HUES48 (cell line): ENCODE measurements at regions not wholly inside any gene's neighbourhood (a gene's known extent, or its start where the extent isn't known, plus 50 kb on each side); places are given as distances from the start of the nearest gene placed in this dataset.
"Not testable (repeated sequence)": the region's sequence is repeated elsewhere in the genome, so short reads cannot be mapped to it uniquely, and the experiment has no call there.

Source experiments
- H3K27ac ChIP-seq: one replicate; pipeline ENCODE4 v1.7.0; 2013; ENCODE audit warnings: low read depth, low read length, inconsistent platforms
- H3K27me3 ChIP-seq: 2 replicates; pipeline ENCODE4 v1.6.1; 2013; ENCODE audit warnings: mild to moderate bottlenecking, low read length; ENCODE audit not compliant: control insufficient read depth, insufficient read depth
- H3K36me3 ChIP-seq: 2 replicates; pipeline ENCODE4 v1.6.1; 2013; ENCODE audit warnings: low read length; ENCODE audit not compliant: control insufficient read depth, insufficient read depth
- H3K4me1 ChIP-seq: 2 replicates; pipeline ENCODE4 v1.6.1; 2013; ENCODE audit warnings: mild to moderate bottlenecking, low read length; ENCODE audit not compliant: control insufficient read depth, insufficient read depth
- H3K4me3 ChIP-seq: 2 replicates; pipeline ENCODE4 v1.5.1; 2013; ENCODE audit warnings: mild to moderate bottlenecking, low read depth, low read length
- H3K9ac ChIP-seq: 2 replicates; pipeline ENCODE4 v1.6.1; 2013; ENCODE audit warnings: mild to moderate bottlenecking, low read depth, low read length, moderate library complexity
- H3K9me3 ChIP-seq: 2 replicates; pipeline ENCODE4 v1.6.1; 2013; ENCODE audit warnings: low read length; ENCODE audit not compliant: control insufficient read depth, insufficient read depth

DNA sequence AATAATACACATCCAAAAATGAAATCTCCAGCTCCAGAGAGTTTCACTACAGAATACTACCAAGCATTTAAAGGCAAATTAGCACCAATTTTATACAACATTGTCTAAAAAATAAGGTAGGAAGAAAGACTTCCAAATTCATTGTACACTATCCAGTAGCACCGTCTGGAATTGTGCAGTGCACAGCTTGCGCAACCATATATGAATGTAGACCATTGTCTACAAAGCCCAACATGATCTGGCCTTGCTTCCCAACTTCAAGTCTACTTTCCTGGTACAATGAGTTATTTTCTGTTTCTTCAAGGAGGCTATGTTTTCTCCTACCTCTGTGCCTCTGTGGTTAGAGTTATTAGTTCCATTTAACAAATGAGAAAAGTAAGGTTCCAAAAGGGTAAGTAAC is 115.4 kb upstream of the FOXK1 start:
- Histone ChIP-seq H3K36me3 (no peaks in the 10 kb centered on the region), H3K9ac (no peak overlapping the region), H3K4me1 (no peaks in the 10 kb centered on the region), H3K27ac (no peak overlapping the region), H3K9me3 (peaks cover 24% of the 10 kb centered on the region), H3K4me3 (no peak overlapping the region), H3K27me3 (no peaks in the 10 kb centered on the region)

DNA sequence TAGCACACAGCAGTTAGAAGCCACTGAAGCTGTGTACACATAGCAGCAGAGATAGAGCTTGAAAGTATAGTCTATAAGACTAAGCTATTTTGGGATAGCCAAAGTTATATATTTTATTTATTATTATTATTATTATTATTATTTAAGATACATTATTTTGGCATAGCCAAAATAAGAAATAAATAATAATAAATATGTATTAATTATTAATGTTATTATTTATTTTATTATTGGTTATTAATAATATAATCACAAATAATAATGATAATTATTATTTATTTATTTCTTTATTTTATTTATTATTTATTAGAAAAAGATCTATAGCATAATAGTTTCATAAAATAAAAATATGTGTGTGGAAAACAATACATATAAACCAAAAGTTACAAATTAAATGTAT is 107.2 kb upstream of the FOXK1 start:
- Histone ChIP-seq H3K9me3 (peaks cover 9% of the 10 kb centered on the region), H3K4me1 (no peaks in the 10 kb centered on the region), H3K36me3 (no peaks in the 10 kb centered on the region), H3K9ac (no peak overlapping the region), H3K27ac (no peak overlapping the region), H3K4me3 (no peak overlapping the region), H3K27me3 (no peaks in the 10 kb centered on the region)

DNA sequence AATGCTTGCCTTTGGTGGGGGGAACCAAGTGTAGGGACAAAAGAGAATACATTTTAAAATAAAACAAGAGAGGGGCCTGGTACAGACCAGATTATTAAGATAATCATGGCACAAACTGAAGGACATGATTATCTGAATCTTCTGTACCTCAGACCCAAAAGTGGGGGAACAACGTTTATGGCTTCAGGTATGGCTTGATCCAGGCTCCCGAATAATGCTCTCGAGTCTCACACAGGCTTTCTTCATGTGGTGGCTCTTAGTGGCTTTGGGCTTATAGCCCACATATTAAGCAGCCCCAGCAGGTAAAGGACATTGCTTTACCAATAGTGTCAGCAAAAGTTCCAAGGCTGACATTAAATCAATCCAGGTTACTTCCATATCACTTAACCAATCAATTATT is 106.8 kb upstream of the FOXK1 start:
- no peak overlapping the region for H3K4me3 ChIP-seq
- no peak overlapping the region for H3K27ac ChIP-seq
- no peaks in the 10 kb centered on the region for H3K4me1 ChIP-seq
- no peak overlapping the region for H3K9ac ChIP-seq
- H3K27me3 ChIP-seq = no peaks in the 10 kb centered on the region
- peaks cover 9% of the 10 kb centered on the region for H3K9me3 ChIP-seq
- H3K36me3 ChIP-seq = no peaks in the 10 kb centered on the region

DNA sequence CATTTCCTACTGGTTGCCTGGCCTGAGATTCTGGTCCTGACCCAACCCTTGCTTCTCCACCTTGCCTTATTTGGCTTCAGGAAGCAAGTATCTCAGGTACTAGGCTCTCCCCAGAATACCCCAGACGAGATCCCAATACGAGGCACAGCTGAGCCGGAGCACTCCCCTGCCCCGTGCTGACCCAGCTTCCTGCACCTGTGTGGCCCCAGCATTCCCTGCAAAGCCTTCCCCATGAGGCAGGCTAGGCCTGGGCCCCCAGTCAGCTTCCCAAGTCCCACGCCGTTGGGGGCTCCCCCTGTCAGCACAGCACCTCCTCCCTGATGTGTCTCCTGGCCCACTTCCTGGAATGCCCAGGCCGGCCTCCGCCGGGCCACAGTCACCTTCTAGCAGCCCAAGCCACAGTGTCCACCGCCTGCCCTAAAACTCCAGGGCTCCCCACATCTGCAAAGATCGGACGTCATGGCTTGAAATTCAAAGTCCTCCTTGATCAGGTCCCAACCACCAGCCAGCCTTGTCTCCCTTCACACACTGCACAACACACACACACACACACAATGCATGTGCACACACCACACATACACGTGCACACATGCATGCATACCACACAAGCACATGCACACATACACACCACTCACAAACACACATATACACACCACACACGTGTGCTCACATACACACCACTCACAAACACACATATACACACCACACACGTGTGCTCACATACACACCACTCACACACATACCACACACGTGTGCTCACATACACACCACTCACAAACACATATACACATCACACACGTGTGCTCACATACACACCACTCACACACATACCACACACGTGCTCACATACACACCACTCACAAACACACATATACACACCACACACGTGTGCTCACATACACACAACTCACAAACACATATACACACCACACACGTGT is 78.9 kb upstream of the FOXK1 start:
- Histone ChIP-seq H3K9me3 (no peaks in the 10 kb centered on the region), H3K4me3 (no peak overlapping the region), H3K27ac (no peak overlapping the region), H3K4me1 (no peaks in the 10 kb centered on the region), H3K9ac (no peak overlapping the region), H3K36me3 (no peaks in the 10 kb centered on the region), H3K27me3 (no peaks in the 10 kb centered on the region)

DNA sequence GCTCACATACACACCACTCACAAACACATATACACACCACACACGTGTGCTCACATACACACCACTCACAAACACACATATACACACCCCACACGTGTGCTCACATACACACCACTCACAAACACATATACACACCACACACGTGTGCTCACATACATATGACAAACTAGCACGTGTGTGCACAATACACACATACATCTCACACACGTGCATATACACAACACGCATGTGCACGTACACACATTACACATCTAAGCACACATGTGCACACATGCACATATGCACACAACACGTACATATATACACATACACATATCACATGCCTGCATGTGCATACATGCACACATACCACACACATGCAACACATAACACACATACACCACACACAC is 78.3 kb upstream of the FOXK1 start:
- Histone ChIP-seq H3K4me1 (no peaks in the 10 kb centered on the region), H3K27me3 (no peaks in the 10 kb centered on the region), H3K9ac (no peak overlapping the region), H3K27ac (no peak overlapping the region), H3K36me3 (no peaks in the 10 kb centered on the region), H3K9me3 (no peaks in the 10 kb centered on the region), H3K4me3 (no peak overlapping the region)

DNA sequence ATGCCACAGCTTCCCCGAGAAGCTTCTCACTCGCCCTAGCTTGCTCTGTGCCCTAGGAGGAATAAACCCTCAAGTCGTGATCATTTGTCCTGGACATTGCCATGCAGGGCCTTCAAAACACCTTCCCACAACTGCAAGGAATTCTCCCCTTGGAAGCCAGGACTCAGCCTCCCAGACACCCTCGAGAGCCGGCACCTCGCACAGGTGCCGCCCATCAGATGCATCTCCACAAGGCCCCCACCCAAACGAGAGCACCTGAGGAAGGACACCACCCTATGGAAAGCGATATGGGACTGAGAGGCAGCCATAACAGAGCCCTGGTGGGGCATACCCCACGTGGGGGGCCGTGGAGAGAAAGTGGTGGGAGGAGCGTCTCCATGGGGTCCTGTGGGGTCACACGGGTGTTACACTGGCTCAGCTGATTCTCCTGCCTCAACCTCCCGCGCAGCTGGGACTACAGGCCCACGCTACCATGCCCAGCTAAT is 77.6 kb upstream of the FOXK1 start:
- Histone ChIP-seq H3K9me3 (no peaks in the 10 kb centered on the region), H3K27me3 (no peaks in the 10 kb centered on the region), H3K36me3 (no peaks in the 10 kb centered on the region), H3K4me3 (no peak overlapping the region), H3K9ac (no peak overlapping the region), H3K27ac (no peak overlapping the region), H3K4me1 (no peaks in the 10 kb centered on the region)

DNA sequence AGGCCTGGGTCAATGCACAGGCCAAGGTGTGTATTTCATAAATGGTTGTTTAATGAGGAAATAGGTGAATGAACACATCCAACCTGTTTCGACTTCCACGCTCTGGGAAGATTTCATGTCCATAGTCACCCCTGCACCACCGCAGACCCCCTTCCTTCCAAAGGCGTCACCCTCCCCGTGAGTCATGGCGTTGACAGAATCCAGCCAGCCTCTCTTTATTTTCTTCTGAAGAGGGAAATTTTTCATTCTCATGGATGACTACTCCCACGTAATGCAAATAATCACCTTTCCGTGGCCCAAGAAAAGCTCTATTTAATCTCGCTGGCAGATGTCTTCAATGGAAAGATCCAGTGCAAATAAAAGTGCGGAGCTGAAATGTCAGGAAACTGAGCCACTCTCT is 75.3 kb upstream of the FOXK1 start:
- H3K27me3 ChIP-seq = no peaks in the 10 kb centered on the region
- no peak overlapping the region for H3K27ac ChIP-seq
- no peak overlapping the region for H3K9ac ChIP-seq
- no peaks in the 10 kb centered on the region for H3K9me3 ChIP-seq
- H3K36me3 ChIP-seq = no peaks in the 10 kb centered on the region
- no peak overlapping the region for H3K4me3 ChIP-seq
- H3K4me1 ChIP-seq = no peaks in the 10 kb centered on the region

DNA sequence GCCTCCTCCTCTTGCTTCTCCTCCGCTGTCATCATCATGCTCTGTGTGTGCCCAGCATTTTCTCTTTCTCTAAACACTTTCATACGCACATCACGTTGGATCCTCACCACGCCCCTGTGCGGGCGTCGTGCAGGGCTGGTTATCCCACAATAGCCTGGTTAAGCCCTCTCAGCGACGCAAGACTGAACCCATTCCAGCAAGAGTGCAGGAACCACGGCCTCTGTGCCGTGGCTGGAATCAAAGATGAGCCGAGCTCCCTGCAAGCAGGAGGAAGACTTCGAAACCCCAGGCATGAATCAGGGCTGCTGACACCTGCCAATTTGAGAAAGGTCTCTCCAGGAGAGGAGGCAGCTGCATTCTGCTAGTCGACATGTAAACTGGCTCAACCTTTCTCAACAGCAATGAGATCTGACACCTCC is 74.8 kb upstream of the FOXK1 start:
- no peaks in the 10 kb centered on the region for H3K36me3 ChIP-seq
- peaks cover 1% of the 10 kb centered on the region; the same call in 1 of the 2 replicates for H3K9me3 ChIP-seq
- no peak overlapping the region for H3K4me3 ChIP-seq
- no peak overlapping the region for H3K27ac ChIP-seq
- H3K9ac ChIP-seq = no peak overlapping the region
- H3K27me3 ChIP-seq = no peaks in the 10 kb centered on the region
- H3K4me1 ChIP-seq = no peaks in the 10 kb centered on the region

DNA sequence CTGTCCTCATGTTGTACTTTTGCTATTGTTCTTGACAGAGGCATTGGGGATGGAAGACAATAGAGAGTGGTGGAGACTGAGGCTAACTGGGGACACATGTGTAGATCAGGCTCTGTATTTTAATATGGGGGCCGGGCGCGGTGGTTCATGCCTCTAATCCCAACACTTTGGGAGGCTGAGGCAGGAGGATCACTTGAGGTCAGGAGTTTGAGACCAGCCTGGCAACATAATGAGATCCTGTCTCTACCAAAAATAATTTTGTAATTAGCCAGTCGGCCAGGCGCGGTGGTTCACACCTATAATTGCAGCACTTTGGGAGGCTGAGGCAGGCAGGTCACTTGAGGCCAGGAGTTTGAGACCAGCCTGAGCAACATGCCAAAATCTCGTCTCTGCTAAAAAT is 72.5 kb upstream of the FOXK1 start:
- H3K27me3 ChIP-seq, H3K4me3 ChIP-seq, H3K36me3 ChIP-seq, H3K9ac ChIP-seq, H3K9me3 ChIP-seq, H3K27ac ChIP-seq: not testable (repeated sequence)
- peaks cover 14% of the 10 kb centered on the region for H3K4me1 ChIP-seq

DNA sequence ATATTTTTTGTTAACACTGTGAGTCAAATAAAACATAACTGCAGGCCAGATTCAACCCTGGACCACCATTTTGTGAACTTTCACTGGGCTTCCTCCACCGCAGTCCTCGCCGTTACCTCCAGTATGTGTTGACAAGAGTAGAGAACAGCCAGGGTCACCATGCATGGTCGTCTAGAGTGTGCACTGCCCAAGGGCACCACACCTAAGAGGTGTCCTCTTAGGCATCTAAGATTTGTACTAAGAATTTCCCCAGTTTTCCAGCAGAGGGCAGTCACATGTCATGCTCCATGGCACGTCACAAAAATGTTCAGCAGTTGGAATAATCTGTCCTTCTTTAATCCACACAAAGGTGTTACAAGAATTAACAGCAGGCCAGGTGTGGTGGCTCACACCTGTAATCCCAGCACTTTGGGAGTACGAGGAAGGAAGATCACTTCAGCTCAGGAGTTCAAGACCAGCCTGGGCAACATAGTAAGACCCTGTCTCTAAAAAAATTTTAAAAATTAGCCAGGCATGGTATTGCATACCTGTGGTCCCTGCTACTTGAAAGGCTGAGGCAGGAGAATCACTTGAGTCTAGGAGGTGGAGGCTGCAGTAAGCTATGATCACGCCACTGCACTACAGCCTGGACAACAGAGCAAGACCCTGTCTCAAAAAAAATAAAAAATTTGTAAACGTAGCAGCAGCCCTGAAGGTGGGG is 71.2 kb upstream of the FOXK1 start:
- H3K4me1 ChIP-seq = peaks cover 14% of the 10 kb centered on the region
- H3K27me3 ChIP-seq = no peaks in the 10 kb centered on the region
- H3K9ac ChIP-seq = no peak overlapping the region
- peaks cover 3% of the 10 kb centered on the region; the same call in 1 of the 2 replicates for H3K9me3 ChIP-seq
- no peak overlapping the region for H3K4me3 ChIP-seq
- no peak overlapping the region for H3K27ac ChIP-seq
- H3K36me3 ChIP-seq = no peaks in the 10 kb centered on the region

DNA sequence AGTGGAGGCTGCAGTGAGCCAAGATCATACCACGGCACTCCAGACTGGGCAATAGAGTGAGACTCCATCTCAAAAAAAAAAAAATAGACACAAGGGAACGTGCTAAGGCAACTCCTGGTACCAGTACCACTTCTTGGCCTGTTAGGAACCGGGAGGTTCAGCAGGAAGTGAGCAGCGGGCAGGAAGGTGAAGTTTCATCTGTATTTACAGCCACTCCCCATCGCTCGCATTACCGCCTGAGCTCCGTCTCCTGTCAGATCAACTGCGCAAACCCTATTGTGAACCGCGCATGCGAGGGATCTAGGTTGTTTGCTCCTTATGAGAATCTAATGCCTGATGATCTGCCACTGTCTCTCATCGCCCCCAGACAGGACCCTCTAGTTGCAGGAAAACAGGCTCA is 69.9 kb upstream of the FOXK1 start:
- no peak overlapping the region for H3K9ac ChIP-seq
- no peaks in the 10 kb centered on the region for H3K36me3 ChIP-seq
- peaks cover 3% of the 10 kb centered on the region; the same call in 1 of the 2 replicates for H3K9me3 ChIP-seq
- peaks cover 14% of the 10 kb centered on the region for H3K4me1 ChIP-seq
- no peak overlapping the region for H3K27ac ChIP-seq
- H3K27me3 ChIP-seq = no peaks in the 10 kb centered on the region
- H3K4me3 ChIP-seq = no peak overlapping the region
